ENCODE measurements at regions not wholly inside any gene's neighbourhood (a gene's known extent, or its start where the extent isn't known, plus 50 kb on each side); places are given as distances from the start of the nearest gene placed in this dataset.

DNA sequence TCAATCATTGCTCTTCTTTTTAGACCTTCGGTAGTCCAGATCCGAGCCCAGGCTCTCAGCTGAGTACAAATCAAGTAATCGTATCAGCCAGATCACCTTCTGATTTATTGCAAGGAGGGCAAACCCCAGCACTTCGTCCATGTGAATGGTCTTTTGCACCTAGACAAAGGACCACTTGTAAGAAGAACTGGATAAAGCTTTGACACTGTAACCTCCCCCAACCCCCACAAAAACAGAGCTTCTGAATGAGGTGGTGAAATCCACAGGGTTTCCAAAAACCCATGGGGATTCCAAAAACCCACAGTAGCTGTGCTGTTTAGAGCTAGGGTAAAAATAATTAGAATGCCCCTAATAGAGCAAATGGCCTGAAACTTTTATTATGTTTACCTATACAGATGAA is 148.8 kb upstream of the ODAD2 start:
- DNase-seq (ENCODE audit: low read depth): no peak
- no peak for TF ChIP-seq CTCF (IDR thresholded peaks at IDR 0.05; ENCODE audit: insufficient read depth, low read length, poor library complexity, severe bottlenecking)
- Histone ChIP-seq H3K4me3 (ENCODE audit: low read depth, low read length) (no peak overlapping the region), H3K36me3 (ENCODE audit: control insufficient read depth, insufficient read depth, low read length) (no peaks in the 10 kb centered on the region), H3K27me3 (ENCODE audit: control insufficient read depth, insufficient read depth, low read length) (no peaks in the 10 kb centered on the region)

- no peaks in the 10 kb centered on the region for H3K27me3 ChIP-seq (ENCODE audit: control insufficient read depth, insufficient read depth, low read length)
- H3K36me3 ChIP-seq (ENCODE audit: control insufficient read depth, insufficient read depth, low read length): no peaks in the 10 kb centered on the region
- DNase-seq (ENCODE audit: low read depth): peak; percentile 53
- no peak for TF ChIP-seq CTCF (IDR thresholded peaks at IDR 0.05; ENCODE audit: insufficient read depth, low read length, poor library complexity, severe bottlenecking)
- no peak overlapping the region for H3K4me3 ChIP-seq (ENCODE audit: low read depth, low read length)
Observed at GRCh38 chr10:28139138-28139537, 140.3 kb upstream of the ODAD2 start.

- no peak overlapping the region for H3K4me3 ChIP-seq (ENCODE audit: low read depth, low read length)
- H3K36me3 ChIP-seq (ENCODE audit: control insufficient read depth, insufficient read depth, low read length): no peaks in the 10 kb centered on the region
- DNase-seq (ENCODE audit: low read depth): no peak
- no peaks in the 10 kb centered on the region for H3K27me3 ChIP-seq (ENCODE audit: control insufficient read depth, insufficient read depth, low read length)
- TF ChIP-seq CTCF (IDR thresholded peaks at IDR 0.05; ENCODE audit: insufficient read depth, low read length, poor library complexity, severe bottlenecking): no peak
Observed at GRCh38 chr10:28137907-28138880, 139.3 kb upstream of the ODAD2 start.

- no peaks in the 10 kb centered on the region for H3K36me3 ChIP-seq (ENCODE audit: control insufficient read depth, insufficient read depth, low read length)
- no peaks in the 10 kb centered on the region for H3K27me3 ChIP-seq (ENCODE audit: control insufficient read depth, insufficient read depth, low read length)
- DNase-seq (ENCODE audit: low read depth): no peak
- H3K4me3 ChIP-seq (ENCODE audit: low read depth, low read length): no peak overlapping the region
- no peak for TF ChIP-seq CTCF (IDR thresholded peaks at IDR 0.05; ENCODE audit: insufficient read depth, low read length, poor library complexity, severe bottlenecking)
Observed at GRCh38 chr10:28135258-28135657, 136.4 kb upstream of the ODAD2 start.

- Histone ChIP-seq H3K36me3 (ENCODE audit: control insufficient read depth, insufficient read depth, low read length) (no peaks in the 10 kb centered on the region), H3K27me3 (ENCODE audit: control insufficient read depth, insufficient read depth, low read length) (no peaks in the 10 kb centered on the region), H3K4me3 (ENCODE audit: low read depth, low read length) (no peak overlapping the region)
- TF ChIP-seq CTCF (IDR thresholded peaks at IDR 0.05; ENCODE audit: insufficient read depth, low read length, poor library complexity, severe bottlenecking): no peak
- no peak for DNase-seq (ENCODE audit: low read depth)
Observed at GRCh38 chr10:28130267-28130666, 131.4 kb upstream of the ODAD2 start.

All from kidney epithelial cell (primary cell).